K562 (cell line): ENCODE measurements at regions not wholly inside any gene's neighbourhood (a gene's known extent, or its start where the extent isn't known, plus 50 kb on each side); places are given as distances from the start of the nearest gene placed in this dataset.

Experiments
- ATAC-seq: fragments of 200-7000 bp; cut with Tn5 transposase; 3 replicates; pipeline ENCODE4 v1.9.1; 2020; ENCODE audit warnings: moderate library complexity
- BruUV-seq: library from RNA; stranded (reverse); fragments of 400-500 nt; replicated peaks from 2 replicates; lab custom pipeline; 2021; lab: Mats Ljungman, UMichigan
- CTCF ChIA-PET: fragments of 300-600 bp; formaldehyde crosslinking; extraction: SDS; loops from one replicate; lab custom pipeline; 2021; ENCODE audit warnings: low intra/inter-chr PET ratio; lab: Yijun Ruan, JAX
- POLR2A ChIA-PET: fragments of 300-600, 350-650 bp; sonication (Branson Sonifier 250); formaldehyde crosslinking; extraction: SDS; loops from one replicate; lab custom pipeline; 2021; ENCODE audit warnings: antibody characterized with exemption, inconsistent platforms; lab: Yijun Ruan, JAX
- DNase-seq, 4 experiments: peaks; one replicate each; pipeline versions ENCODE4 v3.0.0 to v3.0.0-alpha.2; 2011 to 2018; ENCODE audit warnings: low spot score in 3 of 4, mixed read lengths in 3 of 4; ENCODE audit errors: extremely low read depth in 1 of 4
- FAIRE-seq: peaks from 2 replicates; lab custom pipeline; 2011; peaks lifted over from hg19 to GRCh38; lab: Jason Lieb, UNC
- H2AFZ ChIP-seq: 2 replicates; pipeline ENCODE4 v1.6.0; 2011; ENCODE audit warnings: low read depth, low read length, control low read depth, inconsistent platforms
- H3K27ac ChIP-seq: fragments of 200-600 bp; 3 replicates; pipeline ENCODE4 v1.8.0; 2011; ENCODE audit warnings: low read depth, mild to moderate bottlenecking, control low read depth, inconsistent platforms, low read length, moderate library complexity, mixed read lengths; ENCODE audit errors: extremely low read depth
- H3K27me3 ChIP-seq, 2 experiments: fragments of 300-600 bp in 1 of 2; 2 replicates in 1 of 2; 3 replicates in 1 of 2; pipeline versions ENCODE4 v1.6.0 to v1.8.0; 2011; ENCODE audit warnings: inconsistent platforms in 2 of 2, low read length in 2 of 2, mild to moderate bottlenecking in 1 of 2, mixed read lengths in 1 of 2, moderate library complexity in 1 of 2; ENCODE audit not compliant: control insufficient read depth in 2 of 2, insufficient read depth in 2 of 2
- H3K36me3 ChIP-seq: fragments of 300-600 bp; 3 replicates; pipeline ENCODE4 v1.8.0; 2011; ENCODE audit warnings: mild to moderate bottlenecking, low read length, inconsistent platforms; ENCODE audit not compliant: control insufficient read depth, insufficient read depth
- H3K4me1 ChIP-seq, 2 experiments: fragments of 200-600 bp in 1 of 2; replicated peaks in 1 of 2; 2 replicates in 1 of 2; 3 replicates in 1 of 2; pipeline versions ENCODE4 v1.5.1 to v1.8.0; 2011; ENCODE audit warnings: inconsistent platforms in 2 of 2, low read length in 2 of 2, mild to moderate bottlenecking in 1 of 2, mixed read lengths in 1 of 2, moderate library complexity in 1 of 2; ENCODE audit not compliant: control insufficient read depth in 2 of 2, insufficient read depth in 2 of 2
- H3K4me2 ChIP-seq: 2 replicates; pipeline ENCODE4 v1.6.1; 2011; ENCODE audit warnings: low read length, control low read depth, inconsistent platforms, mixed read lengths; ENCODE audit not compliant: insufficient read depth
- H3K4me3 ChIP-seq: fragments of 200-600 bp; sonication (generic), shearing (Covaris generic); 2 replicates; pipeline ENCODE4 v1.5.1; 2016; ENCODE audit warnings: control low read depth, inconsistent platforms
- H3K79me2 ChIP-seq: fragments of 200-600 bp; 3 replicates; pipeline ENCODE4 v1.8.0; 2011; ENCODE audit warnings: low read length, inconsistent platforms; ENCODE audit not compliant: control insufficient read depth, insufficient read depth
- H3K9ac ChIP-seq, 2 experiments: 2 replicates each; pipeline versions ENCODE4 v1.6.0 to v1.6.1; 2011; ENCODE audit warnings: low read depth in 2 of 2, low read length in 2 of 2, control low read depth in 1 of 2, inconsistent platforms in 1 of 2, mild to moderate bottlenecking in 1 of 2, mixed read lengths in 1 of 2; ENCODE audit not compliant: insufficient read depth in 1 of 2
- H3K9me1 ChIP-seq: one replicate; pipeline ENCODE4 v1.6.0; 2011; ENCODE audit warnings: inconsistent platforms, mild to moderate bottlenecking, low read length, moderate library complexity; ENCODE audit not compliant: control insufficient read depth, insufficient read depth
- H3K9me3 ChIP-seq: replicated peaks from 2 replicates; pipeline ENCODE4 v1.5.1; 2011; ENCODE audit warnings: low read depth, low read length, inconsistent platforms; ENCODE audit not compliant: control insufficient read depth, insufficient read depth
- H4K20me1 ChIP-seq: replicated peaks from 2 replicates; pipeline ENCODE4 v1.6.1; 2011; ENCODE audit warnings: low read length, inconsistent platforms, mixed read lengths; ENCODE audit not compliant: control insufficient read depth, insufficient read depth
- BCL6 ChIP-seq: fragments of 250-450 bp; sonication (Bioruptor Pico); IDR thresholded peaks from 2 replicates; pipeline ENCODE4 v1.4.0; 2020
- C11orf30 ChIP-seq: fragments of 450-650 bp; IDR thresholded peaks from 2 replicates; pipeline ENCODE4 v1.6.1; 2016; ENCODE audit warnings: low read depth, mild to moderate bottlenecking
- MTA3 ChIP-seq: fragments of 450-650 bp; formaldehyde crosslinking; IDR thresholded peaks from 2 replicates; pipeline ENCODE4 v1.6.1; 2017; ENCODE audit warnings: mild to moderate bottlenecking, borderline replicate concordance
- NR2C2 ChIP-seq, 2 experiments: fragments of 200-800 bp in 1 of 2; sonication (Bioruptor generic) in 1 of 2; sonication (generic) in 1 of 2; formaldehyde crosslinking in 1 of 2; IDR thresholded peaks; 2 replicates each; pipeline versions ENCODE4 v1.6.1 to v1.8.0; 2016 to 2022; ENCODE audit warnings: mild to moderate bottlenecking in 1 of 2, missing compliant biosample characterization in 1 of 2, missing genetic modification characterization in 1 of 2, missing genetic modification reagents in 1 of 2
- RAD21 ChIP-seq, 2 experiments: fragments of 250-450 bp in 1 of 2; fragments of 450-650 bp in 1 of 2; sonication (Bioruptor Pico) in 1 of 2; formaldehyde crosslinking in 1 of 2; IDR thresholded peaks in 1 of 2; conservative IDR thresholded peaks in 1 of 2; 2 replicates each; pipeline versions ENCODE4 v1.4.0 to v1.8.0; 2020 to 2022; ENCODE audit warnings: mild to moderate bottlenecking in 2 of 2, moderate library complexity in 1 of 2
- SMARCE1 ChIP-seq: fragments of 450-650 bp; IDR thresholded peaks from 2 replicates; pipeline ENCODE4 v1.7.1; 2016; ENCODE audit warnings: mild to moderate bottlenecking
- ZC3H4 ChIP-seq: sonication (generic); formaldehyde crosslinking; IDR thresholded peaks from 2 replicates; pipeline ENCODE4 v1.9.0; 2021; ENCODE audit warnings: missing genetic modification reagents, borderline replicate concordance
- WGBS: fragments of 100-300 bp; shearing (Covaris generic); methylation state at CpG from one replicate; pipeline ENCODE4 v1.1.6; 2016; ENCODE audit warnings: low coverage, mixed read lengths; ENCODE audit not compliant: insufficient coverage; ENCODE audit errors: missing lambda C conversion rate; 5-methylcytosine and 5-hydroxymethylcytosine counted together
- in situ Hi-C: fragments of 300-500 bp; cut with MboI; formaldehyde crosslinking; loops from 4 replicates; pipeline ENCODE4 v1.15.0; 2018; ENCODE audit warnings: inconsistent platforms, mixed read lengths
- intact Hi-C: fragments of 100-400 bp; cut with micrococcal nuclease; formaldehyde crosslinking; loops from 2 replicates; pipeline ENCODE4 v1.14.2; 2022
- TF ChIP-seq, protein P1 (sequence below): sonication (generic); IDR thresholded peaks from 2 replicates; pipeline ENCODE4 v1.6.1; 2016
- TF ChIP-seq, protein P2 (sequence below): fragments of 450-650 bp; formaldehyde crosslinking; IDR thresholded peaks from 2 replicates; pipeline ENCODE4 v1.4.0; 2020; ENCODE audit warnings: mild to moderate bottlenecking, mixed read lengths
- TF ChIP-seq, protein P3 (sequence below): fragments of 450-650 bp; IDR thresholded peaks from one replicate; pipeline ENCODE4 v1.6.1; 2018; ENCODE audit warnings: mild to moderate bottlenecking, moderate library complexity; ENCODE audit not compliant: partially characterized antibody

DNA sequence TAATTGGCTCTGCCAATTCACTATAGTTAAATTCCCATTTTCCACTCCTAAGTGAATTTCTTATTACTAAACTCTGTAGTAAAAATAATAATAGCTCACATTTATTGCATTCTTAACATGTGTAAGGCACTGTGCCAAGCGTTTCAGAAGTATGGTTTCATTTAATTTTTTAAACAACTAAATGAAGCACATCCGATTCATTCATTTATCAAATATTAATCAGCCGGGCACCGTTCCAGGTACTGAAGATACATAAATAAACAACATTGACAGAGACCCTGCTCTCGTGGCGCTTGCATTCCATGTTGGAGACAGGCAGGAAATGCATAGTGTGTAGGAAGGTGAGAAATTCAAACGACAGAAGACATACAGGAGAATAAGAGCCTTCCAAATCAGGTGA, 423.2 kb upstream of the JARID2 start (continued):
- TF ChIP-seq ZC3H4, result no peak

DNA sequence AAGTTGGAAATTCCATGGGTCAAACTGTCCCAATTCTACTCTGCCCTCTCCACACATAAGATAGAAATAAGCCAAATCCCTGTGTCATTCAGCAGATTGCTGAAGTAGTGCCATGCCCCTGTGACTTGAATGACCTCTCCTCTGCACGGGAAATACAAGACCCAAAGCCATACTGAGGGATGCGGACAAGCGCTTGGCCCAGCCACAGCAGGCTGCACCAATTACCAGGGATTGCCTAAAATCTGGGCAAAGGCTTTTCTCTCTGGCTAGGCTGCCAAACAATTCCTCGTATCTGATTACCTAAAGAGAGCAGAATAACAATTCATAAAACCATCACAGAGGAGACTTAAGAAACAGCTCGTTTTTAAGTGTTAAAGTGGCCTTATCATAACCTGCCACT, 421.8 kb upstream of the JARID2 start:
- Histone ChIP-seq H4K20me1 (no peaks in the 10 kb centered on the region), H3K4me3 (no peak overlapping the region), H3K9me1 (no peaks in the 10 kb centered on the region), H3K4me2 (no peak overlapping the region), H3K27ac (no peak overlapping the region), H3K27me3 (no peaks in the 10 kb centered on the region), H3K79me2 (no peaks in the 10 kb centered on the region), H3K9me3 (no peaks in the 10 kb centered on the region), H3K4me1 (no peaks in the 10 kb centered on the region; a peak in 2 of 5 replicates), H3K9ac (no peak overlapping the region), H3K36me3 (no peaks in the 10 kb centered on the region), H2AFZ (no peak overlapping the region)
- intact Hi-C loops (no loop called here), in situ Hi-C loops (no loop called here)
- BruUV-seq, result no TSS peak
- 45% methylated on average over 5 of the region's 5 CpGs for WGBS
- ChIA-PET CTCF (no interaction called here), POLR2A (interaction anchor here (0.7 to 1.3 kb wide), 3 partner anchors 13 to 175 kb away, joined by 3 to 4 read pairs (median 4); no protein-coding TSS in a partner anchor)
- DNase-seq (no peak), ATAC-seq (no peak), FAIRE-seq (no peak)
- TF ChIP-seq NR2C2 (CRISPR knock-in tag; IDR thresholded peaks at IDR 0.05), result no peak
- no peak for TF ChIP-seq NR2C2 (tag; IDR thresholded peaks at IDR 0.05)
- TF ChIP-seq RAD21 (CRISPR knock-in tag; conservative IDR thresholded peaks at IDR 0.05 in 1 of 2, IDR thresholded peaks at IDR 0.05 in 1 of 2), result no peak
- TF ChIP-seq, protein P1, sequence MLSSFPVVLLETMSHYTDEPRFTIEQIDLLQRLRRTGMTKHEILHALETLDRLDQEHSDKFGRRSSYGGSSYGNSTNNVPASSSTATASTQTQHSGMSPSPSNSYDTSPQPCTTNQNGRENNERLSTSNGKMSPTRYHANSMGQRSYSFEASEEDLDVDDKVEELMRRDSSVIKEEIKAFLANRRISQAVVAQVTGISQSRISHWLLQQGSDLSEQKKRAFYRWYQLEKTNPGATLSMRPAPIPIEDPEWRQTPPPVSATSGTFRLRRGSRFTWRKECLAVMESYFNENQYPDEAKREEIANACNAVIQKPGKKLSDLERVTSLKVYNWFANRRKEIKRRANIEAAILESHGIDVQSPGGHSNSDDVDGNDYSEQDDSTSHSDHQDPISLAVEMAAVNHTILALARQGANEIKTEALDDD, result no peak
- TF ChIP-seq BCL6, result no peak
- TF ChIP-seq MTA3, result no peak
- TF ChIP-seq, protein P2, sequence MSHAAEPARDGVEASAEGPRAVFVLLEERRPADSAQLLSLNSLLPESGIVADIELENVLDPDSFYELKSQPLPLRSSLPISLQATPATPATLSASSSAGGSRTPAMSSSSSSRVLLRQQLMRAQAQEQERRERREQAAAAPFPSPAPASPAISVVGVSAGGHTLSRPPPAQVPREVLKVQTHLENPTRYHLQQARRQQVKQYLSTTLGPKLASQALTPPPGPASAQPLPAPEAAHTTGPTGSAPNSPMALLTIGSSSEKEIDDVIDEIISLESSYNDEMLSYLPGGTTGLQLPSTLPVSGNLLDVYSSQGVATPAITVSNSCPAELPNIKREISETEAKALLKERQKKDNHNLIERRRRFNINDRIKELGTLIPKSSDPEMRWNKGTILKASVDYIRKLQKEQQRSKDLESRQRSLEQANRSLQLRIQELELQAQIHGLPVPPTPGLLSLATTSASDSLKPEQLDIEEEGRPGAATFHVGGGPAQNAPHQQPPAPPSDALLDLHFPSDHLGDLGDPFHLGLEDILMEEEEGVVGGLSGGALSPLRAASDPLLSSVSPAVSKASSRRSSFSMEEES, result no peak
- TF ChIP-seq, protein P3, sequence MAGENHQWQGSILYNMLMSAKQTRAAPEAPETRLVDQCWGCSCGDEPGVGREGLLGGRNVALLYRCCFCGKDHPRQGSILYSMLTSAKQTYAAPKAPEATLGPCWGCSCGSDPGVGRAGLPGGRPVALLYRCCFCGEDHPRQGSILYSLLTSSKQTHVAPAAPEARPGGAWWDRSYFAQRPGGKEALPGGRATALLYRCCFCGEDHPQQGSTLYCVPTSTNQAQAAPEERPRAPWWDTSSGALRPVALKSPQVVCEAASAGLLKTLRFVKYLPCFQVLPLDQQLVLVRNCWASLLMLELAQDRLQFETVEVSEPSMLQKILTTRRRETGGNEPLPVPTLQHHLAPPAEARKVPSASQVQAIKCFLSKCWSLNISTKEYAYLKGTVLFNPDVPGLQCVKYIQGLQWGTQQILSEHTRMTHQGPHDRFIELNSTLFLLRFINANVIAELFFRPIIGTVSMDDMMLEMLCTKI, result no peak
- no peak for TF ChIP-seq C11orf30
- no peak for TF ChIP-seq SMARCE1
